ENCODE measurements at regions not wholly inside any gene's neighbourhood (a gene's known extent, or its start where the extent isn't known, plus 50 kb on each side); places are given as distances from the start of the nearest gene placed in this dataset.
"Not testable (repeated sequence)": the region's sequence is repeated elsewhere in the genome, so short reads cannot be mapped to it uniquely, and the experiment has no call there.

DNA sequence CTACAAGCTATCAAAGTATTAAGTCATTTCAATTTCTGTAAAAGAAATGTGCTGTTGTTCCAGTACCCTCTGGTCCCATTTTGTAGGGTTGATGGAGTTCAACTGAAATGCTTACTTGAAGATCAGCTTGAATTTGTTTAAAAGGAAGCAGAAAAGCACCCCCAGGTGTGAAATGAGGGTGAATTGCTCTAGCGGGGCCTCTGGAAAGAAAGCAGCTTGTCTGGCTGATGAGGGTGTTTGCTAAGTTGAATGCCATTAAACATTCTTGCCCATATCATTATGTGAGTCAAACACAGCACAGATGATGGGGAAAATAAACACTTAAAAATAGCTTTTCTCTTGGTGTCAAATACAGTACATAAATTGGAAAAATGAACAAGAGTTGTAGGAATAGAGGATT is 280.3 kb downstream of the RAB38 start:
- Histone ChIP-seq H3K4me1 (ENCODE audit: low read depth) (no peaks in the 10 kb centered on the region), H3K4me3 (no peak overlapping the region), H3K36me3 (ENCODE audit: low read depth) (no peaks in the 10 kb centered on the region), H3K9me3 (no peaks in the 10 kb centered on the region)
- intact Hi-C loops (cut with DNase I, micrococcal nuclease) = no loop called here
- no peak for DNase-seq
- TF ChIP-seq, protein P1, sequence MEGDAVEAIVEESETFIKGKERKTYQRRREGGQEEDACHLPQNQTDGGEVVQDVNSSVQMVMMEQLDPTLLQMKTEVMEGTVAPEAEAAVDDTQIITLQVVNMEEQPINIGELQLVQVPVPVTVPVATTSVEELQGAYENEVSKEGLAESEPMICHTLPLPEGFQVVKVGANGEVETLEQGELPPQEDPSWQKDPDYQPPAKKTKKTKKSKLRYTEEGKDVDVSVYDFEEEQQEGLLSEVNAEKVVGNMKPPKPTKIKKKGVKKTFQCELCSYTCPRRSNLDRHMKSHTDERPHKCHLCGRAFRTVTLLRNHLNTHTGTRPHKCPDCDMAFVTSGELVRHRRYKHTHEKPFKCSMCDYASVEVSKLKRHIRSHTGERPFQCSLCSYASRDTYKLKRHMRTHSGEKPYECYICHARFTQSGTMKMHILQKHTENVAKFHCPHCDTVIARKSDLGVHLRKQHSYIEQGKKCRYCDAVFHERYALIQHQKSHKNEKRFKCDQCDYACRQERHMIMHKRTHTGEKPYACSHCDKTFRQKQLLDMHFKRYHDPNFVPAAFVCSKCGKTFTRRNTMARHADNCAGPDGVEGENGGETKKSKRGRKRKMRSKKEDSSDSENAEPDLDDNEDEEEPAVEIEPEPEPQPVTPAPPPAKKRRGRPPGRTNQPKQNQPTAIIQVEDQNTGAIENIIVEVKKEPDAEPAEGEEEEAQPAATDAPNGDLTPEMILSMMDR (IDR thresholded peaks at IDR 0.05) = no peak
- ATAC-seq = no peak

DNA sequence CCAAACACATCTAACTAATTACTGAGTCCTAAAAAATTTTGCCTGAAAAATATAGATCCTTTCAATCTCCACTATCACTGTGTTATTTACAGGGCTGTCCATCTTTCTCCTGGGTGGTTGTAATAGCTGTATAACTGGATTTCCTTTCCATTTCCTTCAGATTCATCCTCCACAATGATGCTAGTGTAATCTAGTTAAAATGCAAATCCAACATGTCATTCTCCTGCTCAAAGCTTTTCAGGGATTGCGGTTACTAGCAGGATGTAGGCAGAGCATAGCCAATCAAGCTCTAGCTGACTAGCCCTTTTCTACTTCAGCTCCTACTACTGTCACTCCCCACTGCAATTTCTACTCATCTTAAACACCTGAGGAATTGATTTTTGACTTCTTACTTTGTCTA is 283.0 kb downstream of the RAB38 start:
- intact Hi-C loops (cut with DNase I, micrococcal nuclease) = no loop called here
- no peak overlapping the region for H3K4me3 ChIP-seq
- no peaks in the 10 kb centered on the region for H3K9me3 ChIP-seq
- TF ChIP-seq, protein P1 (IDR thresholded peaks at IDR 0.05) = no peak
- DNase-seq = no peak
- no peaks in the 10 kb centered on the region for H3K4me1 ChIP-seq (ENCODE audit: low read depth)
- H3K36me3 ChIP-seq (ENCODE audit: low read depth) = no peaks in the 10 kb centered on the region
- no peak for ATAC-seq

DNA sequence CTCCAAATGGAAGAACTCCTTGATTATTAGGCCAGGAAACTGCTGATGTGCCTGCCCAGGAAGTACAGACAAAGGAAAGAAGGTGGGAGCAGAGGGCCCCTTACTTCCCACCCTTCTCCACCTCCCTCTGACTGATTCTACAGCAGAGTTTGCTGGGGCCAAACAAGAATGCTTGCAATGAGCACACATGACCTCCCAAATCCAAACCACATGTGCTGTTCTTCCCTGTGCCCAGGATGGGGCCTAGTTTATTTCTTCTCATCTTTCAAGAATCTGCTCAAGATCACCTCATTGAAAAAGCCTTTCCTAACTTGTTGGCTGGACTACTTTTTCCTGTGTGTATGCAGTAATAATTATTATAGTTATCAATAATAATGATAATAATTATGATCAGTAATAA is 286.1 kb downstream of the RAB38 start:
- TF ChIP-seq, protein P1 (IDR thresholded peaks at IDR 0.05) = no peak
- no peak for DNase-seq

GRCh38 chr11:87885084-87885483 is 290.2 kb downstream of the RAB38 start:
- H3K4me1 ChIP-seq (ENCODE audit: low read depth); ATAC-seq; H3K36me3 ChIP-seq (ENCODE audit: low read depth); H3K4me3 ChIP-seq; DNase-seq; intact Hi-C loops (cut with DNase I, micrococcal nuclease); H3K9me3 ChIP-seq: not testable (repeated sequence)

More for the DNA sequence above, 286.1 kb downstream of the RAB38 start:
- ATAC-seq = no peak
- H3K4me1 ChIP-seq (ENCODE audit: low read depth) = no peaks in the 10 kb centered on the region
- H3K4me3 ChIP-seq = no peak overlapping the region
- intact Hi-C loops (cut with DNase I, micrococcal nuclease) = no loop called here
- H3K9me3 ChIP-seq = no peaks in the 10 kb centered on the region
- H3K36me3 ChIP-seq (ENCODE audit: low read depth) = no peaks in the 10 kb centered on the region

DNA sequence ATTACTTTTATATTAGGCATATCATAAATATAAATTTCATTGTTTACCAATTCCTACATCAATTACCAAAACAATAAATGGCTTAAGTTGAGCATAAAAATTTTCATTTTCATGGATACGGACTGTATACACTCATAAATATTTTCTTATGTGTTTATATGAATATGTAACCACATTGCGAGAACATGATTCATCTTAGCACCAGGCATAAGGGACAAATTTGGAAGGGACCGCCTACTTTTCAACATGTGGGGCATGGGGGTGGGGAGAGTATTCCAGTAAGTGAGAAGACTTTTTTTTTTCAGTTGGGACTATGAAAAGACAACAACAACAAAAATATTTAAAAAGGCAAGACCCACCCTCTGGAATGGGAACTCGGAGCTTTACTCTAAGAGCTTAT is 296.1 kb downstream of the RAB38 start:
- H3K36me3 ChIP-seq (ENCODE audit: low read depth) = no peaks in the 10 kb centered on the region

DNA sequence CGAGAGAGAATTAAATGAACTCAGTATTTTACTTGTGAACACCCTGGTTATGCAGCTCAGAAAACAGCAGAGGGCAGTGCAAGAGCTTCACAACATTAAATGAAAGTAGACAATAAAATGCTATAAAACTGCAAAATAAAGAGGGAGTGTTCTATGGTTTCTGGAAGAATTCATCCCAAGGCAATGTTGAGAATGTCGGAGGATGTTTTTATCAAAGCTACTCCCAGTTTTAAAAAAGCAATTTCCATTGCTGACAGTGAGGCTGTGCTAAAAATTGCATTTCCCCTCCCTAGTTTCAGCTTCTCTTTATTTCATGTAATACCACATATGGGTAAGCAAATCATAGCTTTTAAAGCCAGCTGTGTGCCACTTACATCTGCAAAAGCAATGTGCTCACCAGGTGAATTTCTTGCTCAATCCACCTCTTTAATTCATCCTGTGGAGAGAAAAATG is 296.8 kb downstream of the RAB38 start:
- ATAC-seq (peak; percentile 23), DNase-seq (peak in 1 of 3 donors; percentile 33)
- no peaks in the 10 kb centered on the region for H3K4me1 ChIP-seq (ENCODE audit: low read depth)
- no peaks in the 10 kb centered on the region for H3K36me3 ChIP-seq (ENCODE audit: low read depth)
- no peak overlapping the region for H3K4me3 ChIP-seq
- TF ChIP-seq, protein P1 (IDR thresholded peaks at IDR 0.05) = no peak
- H3K9me3 ChIP-seq = no peaks in the 10 kb centered on the region
- intact Hi-C loops (cut with DNase I, micrococcal nuclease) = no loop called here

More for the DNA sequence above, 296.1 kb downstream of the RAB38 start:
- Histone ChIP-seq H3K9me3 (no peaks in the 10 kb centered on the region), H3K4me1 (ENCODE audit: low read depth) (no peaks in the 10 kb centered on the region), H3K4me3 (no peak overlapping the region)
- intact Hi-C loops (cut with DNase I, micrococcal nuclease) = no loop called here
- DNase-seq (no peak), ATAC-seq (no peak)
- TF ChIP-seq, protein P1 (IDR thresholded peaks at IDR 0.05) = no peak
